Brain pericyte (primary cell): ENCODE measurements at regions not wholly inside any gene's neighbourhood (a gene's known extent, or its start where the extent isn't known, plus 50 kb on each side); places are given as distances from the start of the nearest gene placed in this dataset.
A peak's percentile ranks its signal among the peaks of the same experiment; 100 is the strongest.

Experiments
- DNase-seq: peaks from one replicate; pipeline ENCODE4 v3.0.0-alpha.2; 2012; ENCODE audit warnings: low read depth, low spot score

GRCh38 chr2:12110481-12110880 is 364.0 kb downstream of the LPIN1 start:
- no peak for DNase-seq

- DNase-seq: no peak
Measured at GRCh38 chr2:12113412-12113811, 367.0 kb downstream of the LPIN1 start.

- DNase-seq: no peak
Measured at GRCh38 chr2:12114816-12115215, 368.4 kb downstream of the LPIN1 start.

- DNase-seq: no peak
Measured at GRCh38 chr2:12116228-12116750, 369.9 kb downstream of the LPIN1 start.

- no peak for DNase-seq
Measured at GRCh38 chr2:12119841-12120240, 373.4 kb downstream of the LPIN1 start.

GRCh38 chr2:12120281-12121150 is 374.1 kb downstream of the LPIN1 start:
- DNase-seq: peak; percentile 72

- no peak for DNase-seq
Measured at GRCh38 chr2:12124790-12125189, 378.4 kb downstream of the LPIN1 start.

GRCh38 chr2:12126318-12126717 is 379.9 kb downstream of the LPIN1 start:
- no peak for DNase-seq

GRCh38 chr2:12127638-12128037 is 381.2 kb downstream of the LPIN1 start:
- no peak for DNase-seq

GRCh38 chr2:12131975-12132374 is 385.5 kb downstream of the LPIN1 start:
- no peak for DNase-seq

GRCh38 chr2:12141618-12142258 is 395.3 kb downstream of the LPIN1 start:
- no peak for DNase-seq

GRCh38 chr2:12151716-12152115 is 405.3 kb downstream of the LPIN1 start:
- no peak for DNase-seq

GRCh38 chr2:12152888-12153287 is 406.5 kb downstream of the LPIN1 start:
- no peak for DNase-seq

- no peak for DNase-seq
Measured at GRCh38 chr2:12155303-12156051, 409.0 kb downstream of the LPIN1 start.

- no peak for DNase-seq
Measured at GRCh38 chr2:12156349-12156748, 409.9 kb downstream of the LPIN1 start.

- DNase-seq: no peak
Measured at GRCh38 chr2:12161085-12161484, 414.7 kb downstream of the LPIN1 start.

GRCh38 chr2:12162269-12163247 is 416.1 kb downstream of the LPIN1 start:
- DNase-seq: no peak

GRCh38 chr2:12163866-12164265 is 417.4 kb downstream of the LPIN1 start:
- DNase-seq: peak; percentile 47

- DNase-seq: no peak
Measured at GRCh38 chr2:12164689-12165088, 418.3 kb downstream of the LPIN1 start.

GRCh38 chr2:12167525-12168317 is 421.3 kb downstream of the LPIN1 start:
- DNase-seq: no peak
